ENCODE measurements at regions not wholly inside any gene's neighbourhood (a gene's known extent, or its start where the extent isn't known, plus 50 kb on each side); places are given as distances from the start of the nearest gene placed in this dataset.
A peak's percentile ranks its signal among the peaks of the same experiment; 100 is the strongest.

DNA sequence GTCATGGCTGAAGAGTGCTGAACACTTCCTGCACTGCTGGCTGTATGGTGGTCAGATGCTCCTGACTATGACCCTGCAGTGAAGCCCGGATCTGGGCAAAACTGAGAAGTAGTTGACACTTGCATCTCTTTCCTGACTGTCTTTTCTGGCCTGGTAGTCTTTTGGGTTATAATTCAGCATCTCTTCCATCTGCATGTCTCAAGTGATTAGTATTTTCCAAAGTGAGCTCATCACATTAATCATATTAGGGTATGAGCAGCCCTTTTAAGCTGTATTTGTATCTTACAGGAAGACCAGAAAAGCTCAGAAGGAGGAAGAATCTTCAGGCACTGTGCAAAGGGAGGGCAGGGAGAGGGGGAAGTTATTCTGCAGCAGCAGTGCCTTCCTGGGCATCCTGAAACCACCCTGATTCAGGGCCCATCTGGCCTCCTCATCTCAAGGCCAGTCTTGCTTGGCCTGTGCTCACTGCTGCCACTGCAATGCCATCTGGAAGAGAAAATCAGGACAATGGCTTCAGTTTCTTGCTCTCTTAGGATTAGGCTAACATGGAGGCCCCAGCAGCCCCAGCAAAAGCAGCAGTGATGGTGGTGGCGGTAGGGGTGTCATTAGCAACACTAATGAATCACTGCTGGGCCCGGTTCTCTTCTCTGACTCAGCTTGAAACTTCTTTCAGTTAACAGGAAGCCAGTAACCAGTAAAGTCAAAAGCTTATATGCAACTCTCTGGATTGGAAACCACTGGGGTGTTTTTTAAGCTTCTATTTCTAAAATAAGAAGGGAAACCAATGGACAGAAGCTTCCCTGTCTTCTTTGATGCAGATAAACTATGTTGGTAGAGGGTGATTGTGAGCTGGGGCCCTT is 63.3 kb upstream of the WDR26 start:
- WGBS (ENCODE audit: insufficient coverage, insufficient replicate concordance, low lambda C conversion rate, missing lambda C conversion rate) = 2% methylated on average over 3 of the region's 3 CpGs
- no peak for TF ChIP-seq ZNF592 (IDR thresholded peaks at IDR 0.05)
- TF ChIP-seq NFXL1 (IDR thresholded peaks at IDR 0.05; ENCODE audit: borderline replicate concordance) = no peak
- TF ChIP-seq ATF7 (IDR thresholded peaks at IDR 0.05; ENCODE audit: low read depth) = peak; percentile 80
- peak in 1 of 2 experiments; percentile 82; a peak in 2 of 4 replicates for TF ChIP-seq EP300 (IDR thresholded peaks at IDR 0.05; ENCODE audit: borderline replicate concordance in 1 of 2, control insufficient read depth in 1 of 2, low read depth in 2 of 2, low read length in 2 of 2)
- TF ChIP-seq E2F4 (IDR thresholded peaks at IDR 0.05; ENCODE audit: low read depth, low read length) = no peak
- no peak for TF ChIP-seq GATAD2B (conservative IDR thresholded peaks at IDR 0.05; ENCODE audit: low read depth)
- TF ChIP-seq NR2C2 (IDR thresholded peaks at IDR 0.05; ENCODE audit: borderline replicate concordance, control insufficient read depth, insufficient read length, low read depth) = no peak
- no peak for TF ChIP-seq CEBPB (IDR thresholded peaks at IDR 0.05; ENCODE audit: borderline replicate concordance in 1 of 2, low read depth in 2 of 2, low read length in 2 of 2)
- TF ChIP-seq ZNF274 (IDR thresholded peaks at IDR 0.05; ENCODE audit: insufficient read depth, insufficient read length) = no peak
- TF ChIP-seq, protein P1, sequence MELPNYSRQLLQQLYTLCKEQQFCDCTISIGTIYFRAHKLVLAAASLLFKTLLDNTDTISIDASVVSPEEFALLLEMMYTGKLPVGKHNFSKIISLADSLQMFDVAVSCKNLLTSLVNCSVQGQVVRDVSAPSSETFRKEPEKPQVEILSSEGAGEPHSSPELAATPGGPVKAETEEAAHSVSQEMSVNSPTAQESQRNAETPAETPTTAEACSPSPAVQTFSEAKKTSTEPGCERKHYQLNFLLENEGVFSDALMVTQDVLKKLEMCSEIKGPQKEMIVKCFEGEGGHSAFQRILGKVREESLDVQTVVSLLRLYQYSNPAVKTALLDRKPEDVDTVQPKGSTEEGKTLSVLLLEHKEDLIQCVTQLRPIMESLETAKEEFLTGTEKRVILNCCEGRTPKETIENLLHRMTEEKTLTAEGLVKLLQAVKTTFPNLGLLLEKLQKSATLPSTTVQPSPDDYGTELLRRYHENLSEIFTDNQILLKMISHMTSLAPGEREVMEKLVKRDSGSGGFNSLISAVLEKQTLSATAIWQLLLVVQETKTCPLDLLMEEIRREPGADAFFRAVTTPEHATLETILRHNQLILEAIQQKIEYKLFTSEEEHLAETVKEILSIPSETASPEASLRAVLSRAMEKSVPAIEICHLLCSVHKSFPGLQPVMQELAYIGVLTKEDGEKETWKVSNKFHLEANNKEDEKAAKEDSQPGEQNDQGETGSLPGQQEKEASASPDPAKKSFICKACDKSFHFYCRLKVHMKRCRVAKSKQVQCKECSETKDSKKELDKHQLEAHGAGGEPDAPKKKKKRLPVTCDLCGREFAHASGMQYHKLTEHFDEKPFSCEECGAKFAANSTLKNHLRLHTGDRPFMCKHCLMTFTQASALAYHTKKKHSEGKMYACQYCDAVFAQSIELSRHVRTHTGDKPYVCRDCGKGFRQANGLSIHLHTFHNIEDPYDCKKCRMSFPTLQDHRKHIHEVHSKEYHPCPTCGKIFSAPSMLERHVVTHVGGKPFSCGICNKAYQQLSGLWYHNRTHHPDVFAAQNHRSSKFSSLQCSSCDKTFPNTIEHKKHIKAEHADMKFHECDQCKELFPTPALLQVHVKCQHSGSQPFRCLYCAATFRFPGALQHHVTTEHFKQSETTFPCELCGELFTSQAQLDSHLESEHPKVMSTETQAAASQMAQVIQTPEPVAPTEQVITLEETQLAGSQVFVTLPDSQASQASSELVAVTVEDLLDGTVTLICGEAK (IDR thresholded peaks at IDR 0.05; ENCODE audit: borderline replicate concordance) = no peak
- peak; percentile 62; the same call in 1 of the 2 replicates for TF ChIP-seq CREM (IDR thresholded peaks at IDR 0.05; ENCODE audit: low read depth)

More for the DNA sequence above, 63.3 kb upstream of the WDR26 start:
- intact Hi-C loops (cut with micrococcal nuclease; ENCODE audit: unreplicated experiment) (loop anchor here (5.0 kb wide), 1 partner anchor 234 kb away; no protein-coding TSS in a partner anchor), in situ Hi-C loops (cut with MboI) (no loop called here)
- Histone ChIP-seq H2AFZ (ENCODE audit: control insufficient read depth, low read depth, low read length) (peak overlapping the region; percentile 86), H3K9me3 (replicated peaks; ENCODE audit: control insufficient read depth, insufficient read depth, low read length) (no peaks in the 10 kb centered on the region; the same call in 2 of the 3 replicates), H3K27me3 (replicated peaks in 1 of 2; ENCODE audit: control insufficient read depth in 2 of 2, insufficient read depth in 2 of 2, low read length in 1 of 2) (no peaks in the 10 kb centered on the region), H3K4me1 (ENCODE audit: control insufficient read depth, insufficient read depth, low read length) (peaks cover 37% of the 10 kb centered on the region), H3K36me3 (ENCODE audit: control insufficient read depth in 2 of 2, insufficient read depth in 2 of 2, low read length in 1 of 2) (no peaks in the 10 kb centered on the region), H3K9ac (ENCODE audit: control insufficient read depth, insufficient read depth, low read length) (peak overlapping the region; percentile 59), H3K4me2 (ENCODE audit: control insufficient read depth, insufficient read depth) (peak overlapping the region; percentile 83), H3K4me3 (peak overlapping the region; percentile 28; the same call in 1 of the 2 replicates), H4K20me1 (ENCODE audit: control insufficient read depth, insufficient read depth) (no peaks in the 10 kb centered on the region), H3K79me2 (ENCODE audit: control insufficient read depth, insufficient read depth, low read length) (no peaks in the 10 kb centered on the region), H3K27ac (ENCODE audit: control insufficient read depth, insufficient read depth) (peak overlapping the region; percentile 92)
- CTCF ChIA-PET = interaction anchor here (0.7 to 3.9 kb wide), 12 partner anchors 11 to 424 kb away, joined by 3 to 31 read pairs (median 5); no protein-coding TSS in a partner anchor
- ATAC-seq = peak; percentile 98
- RAD21 ChIA-PET (ENCODE audit: unreplicated experiment) = interaction anchor here (0.6 to 2.8 kb wide), 17 partner anchors 10 to 425 kb away, joined by 3 to 11 read pairs (median 5); partner anchors contain the start of gene NVL
- BruUV-seq (replicated peaks) = no TSS peak
- DNase-seq (ENCODE audit: low read depth, low spot score) = peak; percentile 80
- POLR2A ChIA-PET = interaction anchor here (0.7 to 1.3 kb wide), 4 partner anchors 11 to 289 kb away, joined by 3 read pairs; no protein-coding TSS in a partner anchor
- FAIRE-seq = peak; percentile 93
- SMC1A ChIA-PET (ENCODE audit: uncharacterized antibody, unreplicated experiment) = interaction anchor here (0.6 to 2.6 kb wide), 18 partner anchors 9 to 424 kb away, joined by 3 to 15 read pairs (median 4); partner anchors contain the start of gene WDR26

Measured in GM12878 (cell line).